ENCODE measurements at regions not wholly inside any gene's neighbourhood (a gene's known extent, or its start where the extent isn't known, plus 50 kb on each side); places are given as distances from the start of the nearest gene placed in this dataset.

- FAIRE-seq (no peak), ATAC-seq (peak; percentile 43 to 53; a peak in 5 of 6 replicates), DNase-seq (ENCODE audit: low read depth in 1 of 2, low spot score in 1 of 2) (no peak)
- no peak for TF ChIP-seq JUNB (IDR thresholded peaks at IDR 0.05)
- 49% methylated on average over 15 of the region's 15 CpGs for WGBS (ENCODE audit: missing lambda C conversion rate)
- CTCF ChIA-PET: interaction anchor here (1.0 kb wide), 1 partner anchor 11 kb away, joined by 3 read pairs; no protein-coding TSS in a partner anchor
- H3K9me3 ChIP-seq: 0 out of 3 replicates have a peak, but pooled peaks cover 2% of the 10 kb centered on the region
- H3K4me1 ChIP-seq: no peaks in the 10 kb centered on the region
- POLR2A ChIA-PET: no interaction called here
- H3K4me2 ChIP-seq: no peak overlapping the region
- no peak overlapping the region for H3K27ac ChIP-seq
- no peak overlapping the region for H3K4me3 ChIP-seq
Observed at GRCh38 chr2:236449167-236449761, 120.4 kb upstream of the ACKR3 start.

- 30% methylated on average over 3 of the region's 3 CpGs for WGBS (ENCODE audit: missing lambda C conversion rate)
- DNase-seq (ENCODE audit: low read depth in 1 of 2, low spot score in 1 of 2): no peak
- CTCF ChIA-PET: no interaction called here
- H3K4me3 ChIP-seq: no peak overlapping the region
- no peak for FAIRE-seq
- POLR2A ChIA-PET: interaction anchor here (0.9 kb wide), 1 partner anchor 117 kb away, joined by 3 read pairs; the partner anchor contains the start of gene ACKR3
- H3K4me2 ChIP-seq: no peak overlapping the region
- H3K27ac ChIP-seq: no peak overlapping the region
- H3K9me3 ChIP-seq: peaks cover 2% of the 10 kb centered on the region; the same call in 2 of the 3 replicates
- no peaks in the 10 kb centered on the region for H3K4me1 ChIP-seq
- TF ChIP-seq EP300 (IDR thresholded peaks at IDR 0.05) (no peak), MAZ (IDR thresholded peaks at IDR 0.05; ENCODE audit: borderline replicate concordance, low read depth, low read length) (no peak), JUN (IDR thresholded peaks at IDR 0.05) (no peak), MAFK (IDR thresholded peaks at IDR 0.05; ENCODE audit: partially characterized antibody) (no peak), BHLHE40 (IDR thresholded peaks at IDR 0.05; ENCODE audit: low read depth, low read length) (no peak), RARB (CRISPR knock-in tag; IDR thresholded peaks at IDR 0.05) (no peak), ATOH8 (CRISPR knock-in tag; IDR thresholded peaks at IDR 0.05; ENCODE audit: low read depth) (no peak), HOXB13 (CRISPR knock-in tag; IDR thresholded peaks at IDR 0.05; ENCODE audit: low read depth) (no peak), ELK1 (IDR thresholded peaks at IDR 0.05; ENCODE audit: low read depth, low read length) (no peak), ESRRA (IDR thresholded peaks at IDR 0.05; ENCODE audit: borderline replicate concordance, low read length) (no peak), HOXB5 (CRISPR knock-in tag; IDR thresholded peaks at IDR 0.05) (no peak), SMC3 (IDR thresholded peaks at IDR 0.05) (no peak), TP53 (CRISPR knock-in tag; IDR thresholded peaks at IDR 0.05) (no peak), ZSCAN20 (CRISPR knock-in tag; IDR thresholded peaks at IDR 0.05) (no peak), HES2 (IDR thresholded peaks at IDR 0.05) (no peak), MYC (IDR thresholded peaks at IDR 0.05; ENCODE audit: borderline replicate concordance, low read length) (no peak), PBX3 (IDR thresholded peaks at IDR 0.05) (no peak)
- no peak for ATAC-seq
Observed at GRCh38 chr2:236452238-236452637, 117.4 kb upstream of the ACKR3 start.

- FAIRE-seq (no peak), ATAC-seq (no peak), DNase-seq (ENCODE audit: low read depth in 1 of 2, low spot score in 1 of 2) (no peak)
- Histone ChIP-seq H3K4me3 (no peak overlapping the region), H3K9me3 (peaks cover 8% of the 10 kb centered on the region; the same call in 2 of the 3 replicates), H3K4me1 (no peaks in the 10 kb centered on the region), H3K4me2 (no peak overlapping the region), H3K27ac (no peak overlapping the region)
- POLR2A ChIA-PET: no interaction called here
- 67% methylated on average over 10 of the region's 10 CpGs for WGBS (ENCODE audit: missing lambda C conversion rate)
- CTCF ChIA-PET: interaction anchor here (0.6 to 1.0 kb wide), 4 partner anchors 115 to 573 kb away, joined by 3 to 4 read pairs (median 3); partner anchors contain the start of gene ACKR3
- no peak for TF ChIP-seq KDM5A (IDR thresholded peaks at IDR 0.05)
- TF ChIP-seq EHMT2 (IDR thresholded peaks at IDR 0.05; ENCODE audit: low read depth): no peak
- no peak for TF ChIP-seq GATA3 (IDR thresholded peaks at IDR 0.05; ENCODE audit: borderline replicate concordance)
- no peak for TF ChIP-seq HMGXB4 (CRISPR knock-in tag; IDR thresholded peaks at IDR 0.05; ENCODE audit: borderline replicate concordance)
- TF ChIP-seq RCOR1 (IDR thresholded peaks at IDR 0.05; ENCODE audit: low read depth, low read length): no peak
- no peak for TF ChIP-seq RARB (CRISPR knock-in tag; IDR thresholded peaks at IDR 0.05)
- TF ChIP-seq ZSCAN20 (CRISPR knock-in tag; IDR thresholded peaks at IDR 0.05): no peak
- no peak for TF ChIP-seq RAD21 (conservative IDR thresholded peaks at IDR 0.05 in 1 of 2, IDR thresholded peaks at IDR 0.05 in 1 of 2)
- no peak for TF ChIP-seq BHLHE40 (IDR thresholded peaks at IDR 0.05; ENCODE audit: low read depth, low read length)
- no peak for TF ChIP-seq ATOH8 (CRISPR knock-in tag; IDR thresholded peaks at IDR 0.05; ENCODE audit: low read depth)
- TF ChIP-seq NFE2L2 (conservative IDR thresholded peaks at IDR 0.05; ENCODE audit: low read length): no peak
- TF ChIP-seq MAZ (IDR thresholded peaks at IDR 0.05; ENCODE audit: borderline replicate concordance, low read depth, low read length): no peak
- TF ChIP-seq HOXA7 (CRISPR knock-in tag; IDR thresholded peaks at IDR 0.05): no peak
- TF ChIP-seq HDAC2 (IDR thresholded peaks at IDR 0.05): no peak
- no peak for TF ChIP-seq NR3C1 (IDR thresholded peaks at IDR 0.05)
Observed at GRCh38 chr2:236454076-236454475, 115.5 kb upstream of the ACKR3 start.
